ENCODE measurements at regions not wholly inside any gene's neighbourhood (a gene's known extent, or its start where the extent isn't known, plus 50 kb on each side); places are given as distances from the start of the nearest gene placed in this dataset.

- no peak for TF ChIP-seq CTCF (optimal IDR thresholded peaks at IDR 0.05 in 1 of 3, IDR thresholded peaks at IDR 0.05 in 1 of 3, conservative IDR thresholded peaks at IDR 0.05 in 1 of 3; ENCODE audit: extremely low read depth in 1 of 3, insufficient read depth in 2 of 3, low read length in 3 of 3)
- TF ChIP-seq EZH2 (IDR thresholded peaks at IDR 0.05; ENCODE audit: low read length) = no peak
These were observed 293.7 kb upstream of the CPEB2 start for GRCh38 chr4:14708574-14708973.
